CD8-positive, alpha-beta memory T cell (primary cell): ENCODE measurements at regions not wholly inside any gene's neighbourhood (a gene's known extent, or its start where the extent isn't known, plus 50 kb on each side); places are given as distances from the start of the nearest gene placed in this dataset.
"Not testable (repeated sequence)": the region's sequence is repeated elsewhere in the genome, so short reads cannot be mapped to it uniquely, and the experiment has no call there.

Source experiments
- CTCF ChIA-PET: fragments of 350-600 bp; sonication (Branson Sonifier 250); formaldehyde crosslinking; loops from one replicate; lab custom pipeline; 2021; ENCODE audit warnings: antibody characterized with exemption; lab: Charles Lee
- POLR2A ChIA-PET: fragments of 350-600 bp; sonication (Branson Sonifier 250); formaldehyde crosslinking; loops from one replicate; lab custom pipeline; 2021; ENCODE audit warnings: antibody characterized with exemption; lab: Charles Lee
- DNase-seq, 5 donors: peaks; one replicate each; pipeline versions ENCODE4 v3.0.0 to v3.0.0-alpha.2; 2020 to 2022; ENCODE audit warnings: mixed read lengths in 1 of 5
- H3K27ac ChIP-seq: one replicate; pipeline ENCODE4 v1.7.0; 2013; ENCODE audit warnings: low read depth, mild to moderate bottlenecking, low read length, moderate library complexity
- H3K27me3 ChIP-seq: 2 replicates; pipeline ENCODE4 v1.7.0; 2013; ENCODE audit warnings: low read length, mild to moderate bottlenecking; ENCODE audit not compliant: insufficient read depth, poor library complexity, severe bottlenecking
- H3K36me3 ChIP-seq: 2 replicates; pipeline ENCODE4 v1.7.0; 2013; ENCODE audit warnings: mild to moderate bottlenecking, low read length, moderate library complexity; ENCODE audit not compliant: insufficient read depth
- H3K4me1 ChIP-seq: 2 replicates; pipeline ENCODE4 v1.7.0; 2013; ENCODE audit warnings: mild to moderate bottlenecking, low read length, moderate library complexity; ENCODE audit not compliant: insufficient read depth
- H3K4me3 ChIP-seq: 2 replicates; pipeline ENCODE4 v1.7.0; 2013; ENCODE audit warnings: mild to moderate bottlenecking, low read length
- H3K9me3 ChIP-seq: 2 replicates; pipeline ENCODE4 v1.7.0; 2013; ENCODE audit warnings: mild to moderate bottlenecking, low read length
- H3K27ac Mint-ChIP-seq, 8 donors: one replicate each; pipeline ENCODE4 v1.8.0; 2020 to 2021; ENCODE audit warnings: mixed read lengths in 8 of 8, mild to moderate bottlenecking in 6 of 8, inconsistent platforms in 3 of 8, moderate library complexity in 3 of 8
- H3K27me3 Mint-ChIP-seq, 2 donors: one replicate each; pipeline ENCODE4 v1.8.0; 2020 to 2021; ENCODE audit warnings: mixed read lengths in 2 of 2, mild to moderate bottlenecking in 1 of 2, moderate library complexity in 1 of 2
- H3K36me3 Mint-ChIP-seq, 3 donors: one replicate each; pipeline ENCODE4 v1.8.0; 2020 to 2021; ENCODE audit warnings: mixed read lengths in 3 of 3, inconsistent platforms in 1 of 3, mild to moderate bottlenecking in 1 of 3
- H3K4me1 Mint-ChIP-seq, 3 donors: one replicate each; pipeline ENCODE4 v1.8.0; 2020 to 2021; ENCODE audit warnings: mixed read lengths in 3 of 3, inconsistent platforms in 1 of 3, mild to moderate bottlenecking in 1 of 3
- H3K4me3 Mint-ChIP-seq, 7 donors: one replicate each; pipeline ENCODE4 v1.8.0; 2020 to 2021; ENCODE audit warnings: mixed read lengths in 7 of 7, mild to moderate bottlenecking in 6 of 7, moderate library complexity in 4 of 7, inconsistent platforms in 2 of 7
- H3K9me3 Mint-ChIP-seq, 5 donors: one replicate each; pipeline ENCODE4 v1.8.0; 2020 to 2022; ENCODE audit warnings: mixed read lengths in 5 of 5, mild to moderate bottlenecking in 3 of 5, moderate library complexity in 2 of 5, inconsistent platforms in 1 of 5

GRCh38 chr1:143874625-143875024 lies 97.2 kb downstream of the FAM72C start:
- DNase-seq, H3K27ac ChIP-seq, H3K27ac Mint-ChIP-seq, H3K4me3 Mint-ChIP-seq, H3K36me3 Mint-ChIP-seq, H3K9me3 Mint-ChIP-seq, H3K4me1 Mint-ChIP-seq, CTCF ChIA-PET, H3K27me3 Mint-ChIP-seq, H3K4me3 ChIP-seq, POLR2A ChIA-PET, H3K9me3 ChIP-seq, H3K27me3 ChIP-seq, H3K36me3 ChIP-seq, H3K4me1 ChIP-seq: not testable (repeated sequence)

GRCh38 chr1:143873650-143874049 lies 98.1 kb downstream of the FAM72C start:
- H3K27me3 ChIP-seq, DNase-seq, POLR2A ChIA-PET, H3K27ac Mint-ChIP-seq, H3K36me3 Mint-ChIP-seq, H3K9me3 ChIP-seq, H3K27ac ChIP-seq, H3K4me1 ChIP-seq, H3K36me3 ChIP-seq, H3K9me3 Mint-ChIP-seq, CTCF ChIA-PET, H3K27me3 Mint-ChIP-seq, H3K4me3 ChIP-seq, H3K4me1 Mint-ChIP-seq, H3K4me3 Mint-ChIP-seq: not testable (repeated sequence)

GRCh38 chr1:143870388-143870787 lies 101.4 kb downstream of the FAM72C start:
- H3K9me3 ChIP-seq, H3K36me3 Mint-ChIP-seq, H3K27ac Mint-ChIP-seq, POLR2A ChIA-PET, CTCF ChIA-PET, H3K9me3 Mint-ChIP-seq, H3K27me3 Mint-ChIP-seq, H3K4me3 ChIP-seq, H3K4me1 ChIP-seq, H3K27ac ChIP-seq, H3K4me1 Mint-ChIP-seq, H3K36me3 ChIP-seq, DNase-seq, H3K4me3 Mint-ChIP-seq, H3K27me3 ChIP-seq: not testable (repeated sequence)

- H3K9me3 ChIP-seq, H3K27me3 Mint-ChIP-seq, H3K27ac ChIP-seq, H3K36me3 Mint-ChIP-seq, H3K4me1 ChIP-seq, DNase-seq, H3K27ac Mint-ChIP-seq, H3K9me3 Mint-ChIP-seq, H3K27me3 ChIP-seq, CTCF ChIA-PET, H3K4me3 ChIP-seq, POLR2A ChIA-PET, H3K4me3 Mint-ChIP-seq, H3K4me1 Mint-ChIP-seq, H3K36me3 ChIP-seq: not testable (repeated sequence)
These were observed 104.1 kb downstream of the FAM72C start for GRCh38 chr1:143867590-143868220.

- H3K4me1 Mint-ChIP-seq, CTCF ChIA-PET, H3K36me3 Mint-ChIP-seq, POLR2A ChIA-PET, H3K4me3 Mint-ChIP-seq, H3K27me3 Mint-ChIP-seq, H3K4me1 ChIP-seq, H3K27me3 ChIP-seq, H3K27ac Mint-ChIP-seq, DNase-seq, H3K9me3 ChIP-seq, H3K27ac ChIP-seq, H3K9me3 Mint-ChIP-seq, H3K36me3 ChIP-seq, H3K4me3 ChIP-seq: not testable (repeated sequence)
These were observed 107.8 kb downstream of the FAM72C start for GRCh38 chr1:143863901-143864520.

- H3K4me3 Mint-ChIP-seq, POLR2A ChIA-PET, H3K9me3 Mint-ChIP-seq, H3K27ac Mint-ChIP-seq, H3K9me3 ChIP-seq, DNase-seq, H3K4me1 ChIP-seq, H3K4me3 ChIP-seq, H3K4me1 Mint-ChIP-seq, H3K36me3 ChIP-seq, CTCF ChIA-PET, H3K36me3 Mint-ChIP-seq, H3K27me3 Mint-ChIP-seq, H3K27me3 ChIP-seq, H3K27ac ChIP-seq: not testable (repeated sequence)
These were observed 109.1 kb downstream of the FAM72C start for GRCh38 chr1:143862722-143863121.

GRCh38 chr1:143861306-143861705 lies 110.5 kb downstream of the FAM72C start:
- H3K4me3 Mint-ChIP-seq, H3K36me3 Mint-ChIP-seq, POLR2A ChIA-PET, DNase-seq, H3K27me3 ChIP-seq, H3K36me3 ChIP-seq, H3K4me1 Mint-ChIP-seq, H3K9me3 Mint-ChIP-seq, H3K9me3 ChIP-seq, H3K27me3 Mint-ChIP-seq, H3K4me1 ChIP-seq, CTCF ChIA-PET, H3K27ac ChIP-seq, H3K4me3 ChIP-seq, H3K27ac Mint-ChIP-seq: not testable (repeated sequence)

- H3K4me3 Mint-ChIP-seq, H3K36me3 Mint-ChIP-seq, H3K4me1 Mint-ChIP-seq, POLR2A ChIA-PET, H3K27ac ChIP-seq, H3K27me3 Mint-ChIP-seq, H3K4me1 ChIP-seq, H3K4me3 ChIP-seq, DNase-seq, H3K36me3 ChIP-seq, H3K9me3 Mint-ChIP-seq, H3K9me3 ChIP-seq, CTCF ChIA-PET, H3K27me3 ChIP-seq, H3K27ac Mint-ChIP-seq: not testable (repeated sequence)
These were observed 115.9 kb downstream of the FAM72C start for GRCh38 chr1:143855867-143856266.

- H3K4me3 ChIP-seq, H3K36me3 Mint-ChIP-seq, POLR2A ChIA-PET, H3K9me3 ChIP-seq, H3K4me3 Mint-ChIP-seq, H3K36me3 ChIP-seq, H3K4me1 ChIP-seq, H3K27me3 ChIP-seq, DNase-seq, H3K27me3 Mint-ChIP-seq, CTCF ChIA-PET, H3K27ac Mint-ChIP-seq, H3K4me1 Mint-ChIP-seq, H3K9me3 Mint-ChIP-seq, H3K27ac ChIP-seq: not testable (repeated sequence)
These were observed 117.7 kb downstream of the FAM72C start for GRCh38 chr1:143854069-143854468.
